ENCODE measurements at regions not wholly inside any gene's neighbourhood (a gene's known extent, or its start where the extent isn't known, plus 50 kb on each side); places are given as distances from the start of the nearest gene placed in this dataset.
"Not testable (repeated sequence)": the region's sequence is repeated elsewhere in the genome, so short reads cannot be mapped to it uniquely, and the experiment has no call there.

- Mint-ChIP-seq H3K27ac (no peak overlapping the region), H3K36me3 (ENCODE audit: low read depth) (no peaks in the 10 kb centered on the region), H3K4me1 (no peaks in the 10 kb centered on the region), H3K27me3 (ENCODE audit: low read depth) (peaks cover 7% of the 10 kb centered on the region), H3K9me3 (no peaks in the 10 kb centered on the region), H3K4me3 (no peak overlapping the region)
- TF ChIP-seq, protein P1, sequence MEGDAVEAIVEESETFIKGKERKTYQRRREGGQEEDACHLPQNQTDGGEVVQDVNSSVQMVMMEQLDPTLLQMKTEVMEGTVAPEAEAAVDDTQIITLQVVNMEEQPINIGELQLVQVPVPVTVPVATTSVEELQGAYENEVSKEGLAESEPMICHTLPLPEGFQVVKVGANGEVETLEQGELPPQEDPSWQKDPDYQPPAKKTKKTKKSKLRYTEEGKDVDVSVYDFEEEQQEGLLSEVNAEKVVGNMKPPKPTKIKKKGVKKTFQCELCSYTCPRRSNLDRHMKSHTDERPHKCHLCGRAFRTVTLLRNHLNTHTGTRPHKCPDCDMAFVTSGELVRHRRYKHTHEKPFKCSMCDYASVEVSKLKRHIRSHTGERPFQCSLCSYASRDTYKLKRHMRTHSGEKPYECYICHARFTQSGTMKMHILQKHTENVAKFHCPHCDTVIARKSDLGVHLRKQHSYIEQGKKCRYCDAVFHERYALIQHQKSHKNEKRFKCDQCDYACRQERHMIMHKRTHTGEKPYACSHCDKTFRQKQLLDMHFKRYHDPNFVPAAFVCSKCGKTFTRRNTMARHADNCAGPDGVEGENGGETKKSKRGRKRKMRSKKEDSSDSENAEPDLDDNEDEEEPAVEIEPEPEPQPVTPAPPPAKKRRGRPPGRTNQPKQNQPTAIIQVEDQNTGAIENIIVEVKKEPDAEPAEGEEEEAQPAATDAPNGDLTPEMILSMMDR (IDR thresholded peaks at IDR 0.05; ENCODE audit: unreplicated experiment in 3 of 3) = no peak
Measured at GRCh38 chr20:26135325-26136110, 438.9 kb upstream of the ZNF337 start.

GRCh38 chr20:26134606-26135005, 438.0 kb upstream of the ZNF337 start:
- Mint-ChIP-seq H3K36me3 (ENCODE audit: low read depth) (no peaks in the 10 kb centered on the region), H3K4me1 (no peaks in the 10 kb centered on the region), H3K4me3 (no peak overlapping the region), H3K27ac (no peak overlapping the region), H3K27me3 (ENCODE audit: low read depth) (peaks cover 7% of the 10 kb centered on the region), H3K9me3 (no peaks in the 10 kb centered on the region)
- TF ChIP-seq, protein P1 (IDR thresholded peaks at IDR 0.05; ENCODE audit: unreplicated experiment in 3 of 3) = no peak

DNA sequence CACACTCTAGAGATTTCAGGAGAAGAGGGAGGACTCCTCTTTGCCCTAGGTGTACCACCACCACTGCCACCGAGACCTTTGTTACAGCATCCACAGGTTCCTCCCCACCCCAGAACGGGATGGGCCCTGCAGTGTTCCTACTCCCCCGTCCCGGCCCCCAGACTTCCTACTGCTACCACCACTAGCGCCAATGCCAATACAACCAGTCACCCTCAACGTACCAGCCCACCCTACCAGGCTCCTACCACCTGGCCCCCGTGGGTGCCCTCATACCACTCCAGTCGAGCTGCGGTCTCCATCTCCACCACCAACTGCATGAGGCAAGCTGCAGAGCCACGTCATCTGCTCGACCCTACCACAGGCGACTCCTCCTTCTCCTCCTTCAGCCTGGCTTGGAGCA, 437.1 kb upstream of the ZNF337 start:
- H3K9me3 Mint-ChIP-seq; H3K27ac Mint-ChIP-seq; H3K27me3 Mint-ChIP-seq (ENCODE audit: low read depth); H3K36me3 Mint-ChIP-seq (ENCODE audit: low read depth); H3K4me3 Mint-ChIP-seq; H3K4me1 Mint-ChIP-seq: not testable (repeated sequence)

DNA sequence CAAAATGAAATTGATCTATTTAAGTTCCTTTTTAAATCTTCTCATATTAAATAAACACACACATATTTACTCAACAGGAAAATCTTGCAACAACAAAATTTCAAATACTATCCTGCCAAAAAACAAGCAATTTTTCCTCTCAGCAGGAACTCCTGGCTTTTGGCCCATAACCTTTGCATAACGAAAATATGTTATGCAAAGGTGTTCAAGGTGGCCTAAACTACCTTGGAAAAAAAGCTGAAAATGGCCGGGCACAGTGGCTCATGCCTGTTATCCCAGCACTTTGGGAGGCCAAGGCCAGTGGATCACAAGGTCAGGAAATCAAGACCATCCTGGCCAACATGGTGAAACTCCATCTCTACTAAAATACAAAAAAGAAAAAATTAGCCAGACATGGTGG, 424.3 kb upstream of the ZNF337 start:
- not testable (repeated sequence) for H3K36me3 Mint-ChIP-seq (ENCODE audit: low read depth); H3K4me3 Mint-ChIP-seq; H3K27ac Mint-ChIP-seq; H3K27me3 Mint-ChIP-seq (ENCODE audit: low read depth); H3K9me3 Mint-ChIP-seq; H3K4me1 Mint-ChIP-seq

DNA sequence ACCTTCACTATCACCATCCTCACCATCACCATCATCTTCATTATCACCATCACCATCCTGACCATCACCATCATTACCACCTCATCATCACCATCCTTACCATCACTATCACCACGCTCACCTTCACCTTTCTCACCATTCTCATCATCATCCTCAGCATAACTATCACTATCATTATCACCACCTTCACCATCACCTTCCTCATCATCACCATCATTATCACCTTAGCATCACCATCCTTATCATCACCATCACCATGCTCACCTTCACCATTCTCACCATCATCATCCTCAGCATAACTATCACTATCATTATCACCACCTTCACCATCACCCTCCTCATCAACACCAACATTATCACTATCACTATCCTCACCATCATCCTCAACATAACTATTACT, 397.8 kb upstream of the ZNF337 start:
- not testable (repeated sequence) for H3K4me3 Mint-ChIP-seq; H3K36me3 Mint-ChIP-seq (ENCODE audit: low read depth); H3K27me3 Mint-ChIP-seq (ENCODE audit: low read depth); H3K4me1 Mint-ChIP-seq; H3K27ac Mint-ChIP-seq; H3K9me3 Mint-ChIP-seq

DNA sequence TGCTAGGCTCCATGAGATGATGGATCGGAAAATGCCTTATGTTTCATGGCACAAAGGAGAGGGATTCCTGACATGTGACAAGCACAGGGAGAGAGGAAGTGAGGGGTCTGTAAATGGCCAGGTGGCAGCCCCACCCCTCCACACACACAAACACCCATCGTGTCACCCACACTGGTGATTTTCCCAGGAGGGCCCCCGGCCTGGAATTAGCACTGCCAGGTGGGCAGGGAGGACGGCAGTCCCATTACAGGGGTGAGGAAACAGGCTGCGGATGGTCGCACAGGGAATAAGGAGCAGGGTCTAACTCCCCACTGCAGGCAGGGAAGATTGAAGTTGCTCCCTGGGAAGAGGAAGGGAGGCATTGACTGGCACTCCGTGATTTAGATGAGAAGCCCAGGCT, 395.3 kb upstream of the ZNF337 start:
- not testable (repeated sequence) for H3K9me3 Mint-ChIP-seq; H3K27ac Mint-ChIP-seq; H3K27me3 Mint-ChIP-seq (ENCODE audit: low read depth); H3K36me3 Mint-ChIP-seq (ENCODE audit: low read depth); H3K4me3 Mint-ChIP-seq; H3K4me1 Mint-ChIP-seq

GRCh38 chr20:26086195-26086594, 389.5 kb upstream of the ZNF337 start:
- not testable (repeated sequence) for H3K27me3 Mint-ChIP-seq (ENCODE audit: low read depth); H3K36me3 Mint-ChIP-seq (ENCODE audit: low read depth); H3K9me3 Mint-ChIP-seq; H3K27ac Mint-ChIP-seq; H3K4me3 Mint-ChIP-seq; H3K4me1 Mint-ChIP-seq

DNA sequence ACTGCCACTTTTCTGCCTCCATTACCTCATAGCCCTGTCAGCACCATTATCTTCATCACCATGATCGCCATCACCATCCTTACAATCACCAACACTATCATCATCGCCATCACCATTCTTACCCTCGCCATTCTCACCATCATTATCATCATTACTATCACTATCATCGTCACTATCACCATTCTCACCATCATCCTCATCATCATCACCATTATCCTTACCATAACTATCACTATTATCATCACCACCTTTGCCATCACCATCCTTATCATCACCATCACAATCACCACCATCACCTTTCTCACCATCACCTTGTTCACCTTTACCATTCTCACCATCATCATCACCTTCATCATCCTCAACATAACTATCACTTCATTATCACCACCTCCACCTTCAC, 377.3 kb upstream of the ZNF337 start:
- H3K4me1 Mint-ChIP-seq; H3K9me3 Mint-ChIP-seq; H3K36me3 Mint-ChIP-seq (ENCODE audit: low read depth); H3K27me3 Mint-ChIP-seq (ENCODE audit: low read depth); H3K4me3 Mint-ChIP-seq; H3K27ac Mint-ChIP-seq: not testable (repeated sequence)

DNA sequence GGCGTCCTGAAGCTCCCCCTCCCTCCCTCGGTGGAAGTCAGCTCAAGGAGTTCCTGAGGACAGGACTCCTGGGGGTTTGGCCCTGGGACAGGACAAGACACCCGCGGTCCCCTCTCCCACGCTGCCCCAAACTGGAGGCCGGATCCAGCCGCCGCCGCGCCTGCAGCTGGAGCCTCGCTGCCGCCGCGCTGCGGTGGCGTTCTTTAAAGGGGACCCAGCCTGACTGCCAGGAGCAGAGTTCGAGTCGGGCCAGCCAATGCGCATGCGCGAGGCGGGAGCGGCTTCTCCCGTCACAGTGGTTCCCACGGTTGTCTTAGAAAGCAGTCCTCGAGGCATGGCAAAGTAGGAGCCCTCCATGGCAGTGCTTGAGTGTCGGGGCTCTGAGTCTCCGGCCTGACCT, 362.7 kb upstream of the ZNF337 start:
- not testable (repeated sequence) for H3K36me3 Mint-ChIP-seq (ENCODE audit: low read depth); H3K27ac Mint-ChIP-seq; H3K4me3 Mint-ChIP-seq; H3K4me1 Mint-ChIP-seq; H3K9me3 Mint-ChIP-seq; H3K27me3 Mint-ChIP-seq (ENCODE audit: low read depth)

DNA sequence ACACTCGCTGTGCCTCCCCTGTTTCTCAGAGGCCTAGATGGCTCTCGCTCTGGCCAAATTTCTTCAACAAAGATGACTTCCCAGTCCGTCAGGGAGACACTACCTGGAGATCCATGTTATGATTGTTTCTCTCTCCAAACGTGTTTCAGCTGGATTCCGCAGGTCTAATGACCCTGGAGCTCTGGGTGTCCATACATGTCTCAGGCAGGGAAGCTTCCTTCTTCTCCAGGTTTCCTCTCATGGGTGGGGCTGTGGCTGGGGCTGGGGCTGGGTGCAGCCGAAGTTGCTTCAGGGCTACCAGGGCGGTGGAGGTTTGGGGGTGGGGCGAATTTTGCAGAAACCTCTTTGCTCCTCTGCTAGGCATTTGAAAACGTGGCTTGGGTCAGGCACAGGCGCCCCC, 361.8 kb upstream of the ZNF337 start:
- not testable (repeated sequence) for H3K4me1 Mint-ChIP-seq; H3K36me3 Mint-ChIP-seq (ENCODE audit: low read depth); H3K4me3 Mint-ChIP-seq

GRCh38 chr20:26057135-26057752, 360.6 kb upstream of the ZNF337 start:
- not testable (repeated sequence) for H3K27me3 Mint-ChIP-seq (ENCODE audit: low read depth); H3K36me3 Mint-ChIP-seq (ENCODE audit: low read depth); H3K4me1 Mint-ChIP-seq; H3K9me3 Mint-ChIP-seq; H3K27ac Mint-ChIP-seq; H3K4me3 Mint-ChIP-seq

More for the DNA sequence above, 361.8 kb upstream of the ZNF337 start:
- not testable (repeated sequence) for H3K27me3 Mint-ChIP-seq (ENCODE audit: low read depth); H3K27ac Mint-ChIP-seq; H3K9me3 Mint-ChIP-seq

- H3K9me3 Mint-ChIP-seq; H3K4me1 Mint-ChIP-seq; H3K27ac Mint-ChIP-seq; H3K4me3 Mint-ChIP-seq; H3K36me3 Mint-ChIP-seq (ENCODE audit: low read depth); H3K27me3 Mint-ChIP-seq (ENCODE audit: low read depth): not testable (repeated sequence)
Measured at GRCh38 chr20:26025792-26026191, 329.1 kb upstream of the ZNF337 start.

DNA sequence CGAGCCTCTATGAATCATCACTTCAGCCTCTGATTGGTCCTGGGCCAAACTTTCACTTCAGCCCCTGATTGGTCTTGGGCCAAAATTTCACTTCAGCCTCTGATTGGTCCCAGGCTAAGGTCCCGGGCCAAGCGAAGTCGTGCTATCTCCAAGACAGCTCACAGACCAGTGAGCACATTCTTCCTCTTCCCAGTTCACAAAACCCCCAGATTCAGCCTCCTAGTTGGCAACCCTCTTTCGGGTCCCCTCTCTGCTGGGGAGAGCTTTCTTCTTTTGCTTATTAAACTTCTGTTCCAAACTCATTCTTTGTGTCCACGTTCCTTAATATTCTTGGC, 314.3 kb upstream of the ZNF337 start:
- H3K27me3 Mint-ChIP-seq (ENCODE audit: low read depth); H3K36me3 Mint-ChIP-seq (ENCODE audit: low read depth); H3K4me1 Mint-ChIP-seq; H3K9me3 Mint-ChIP-seq: not testable (repeated sequence)
- peak overlapping the region; percentile 93 to 95 (median 95) for H3K4me3 Mint-ChIP-seq
- H3K27ac Mint-ChIP-seq = peak overlapping the region; percentile 96 to 97 (median 96)

Measured in nephron (organoid).